Activated naive CD4-positive, alpha-beta T cell treated with Interleukin-2 at 50 U/mL for 16 hours (primary cell): ENCODE measurements at regions not wholly inside any gene's neighbourhood (a gene's known extent, or its start where the extent isn't known, plus 50 kb on each side); places are given as distances from the start of the nearest gene placed in this dataset.

ENCODE experiments used
- DNase-seq: peaks from one replicate; pipeline ENCODE4 v3.0.0-alpha.2; 2020

DNA sequence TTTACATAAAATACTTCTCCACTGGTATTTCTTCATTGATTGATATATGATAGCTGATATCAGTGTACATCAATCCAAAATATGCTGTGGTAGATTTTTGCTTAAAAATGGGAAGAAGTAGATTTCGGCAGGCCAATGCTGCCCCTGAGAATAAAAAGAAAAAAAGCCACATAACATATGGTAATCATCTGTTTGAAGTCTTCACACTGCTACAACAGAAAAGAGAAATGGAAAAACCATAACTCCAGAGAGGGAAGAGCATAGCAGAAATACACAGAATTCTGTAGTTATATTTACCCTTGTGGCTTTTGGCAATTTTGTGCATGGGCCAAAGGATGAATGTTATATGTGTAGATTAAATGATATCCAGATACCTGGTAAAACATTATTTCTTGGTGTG is 143.1 kb upstream of the KCNMB2 start:
- DNase-seq: no peak

DNA sequence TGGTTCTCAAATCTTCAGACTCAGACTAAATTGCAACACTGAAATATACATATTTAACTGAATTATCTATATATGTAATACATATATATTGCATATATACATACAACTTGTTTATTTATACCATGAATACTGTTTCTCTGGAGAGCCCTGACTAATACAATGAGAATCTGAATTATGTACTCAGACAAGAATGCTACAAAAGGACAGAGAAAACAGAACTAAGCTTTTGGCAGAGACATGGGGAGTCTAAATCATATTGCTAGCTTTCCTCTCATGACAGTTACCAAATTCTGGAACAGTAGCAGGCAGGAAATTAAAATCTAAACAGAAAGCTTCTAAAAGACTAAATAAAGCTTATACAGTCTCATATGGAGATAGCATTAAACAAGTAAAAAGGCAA is 142.4 kb upstream of the KCNMB2 start:
- DNase-seq: no peak

DNA sequence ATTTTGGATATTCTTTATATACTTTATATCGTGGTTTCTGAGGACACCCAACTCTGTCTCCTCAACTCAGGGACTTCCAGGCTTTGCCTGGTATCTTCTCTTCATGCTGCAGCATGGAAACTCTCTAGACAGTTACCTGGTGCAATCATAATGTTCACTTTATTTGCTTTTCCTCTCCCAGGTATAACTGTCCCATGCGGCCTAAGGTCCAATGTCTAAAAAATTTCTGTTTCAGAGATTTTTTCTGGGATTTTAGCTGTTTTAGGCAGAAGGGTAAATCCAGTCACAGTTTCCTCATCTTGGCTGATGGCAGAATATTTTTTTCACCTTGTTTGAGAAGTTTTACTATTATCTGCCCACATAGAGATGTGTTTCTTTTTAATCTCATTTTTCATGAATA is 139.9 kb upstream of the KCNMB2 start:
- no peak for DNase-seq

DNA sequence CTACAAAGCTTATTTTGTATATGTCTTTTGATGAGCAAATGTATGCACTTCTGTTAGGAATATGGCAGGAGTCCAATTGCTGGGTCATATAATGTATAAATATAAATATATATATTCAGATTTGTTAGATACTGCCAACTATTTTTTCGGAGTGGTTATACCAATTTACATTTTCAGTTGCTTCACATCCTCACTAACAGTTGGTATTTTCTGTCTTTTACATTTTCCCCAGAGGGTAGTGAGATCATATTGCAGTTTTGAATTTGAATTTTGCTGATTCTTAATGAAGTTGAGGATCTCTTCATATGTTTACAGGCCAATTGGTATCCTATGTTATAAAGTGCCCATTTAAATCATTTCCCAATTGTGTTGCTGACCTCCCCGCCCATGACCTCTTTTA is 139.0 kb upstream of the KCNMB2 start:
- DNase-seq: no peak

DNA sequence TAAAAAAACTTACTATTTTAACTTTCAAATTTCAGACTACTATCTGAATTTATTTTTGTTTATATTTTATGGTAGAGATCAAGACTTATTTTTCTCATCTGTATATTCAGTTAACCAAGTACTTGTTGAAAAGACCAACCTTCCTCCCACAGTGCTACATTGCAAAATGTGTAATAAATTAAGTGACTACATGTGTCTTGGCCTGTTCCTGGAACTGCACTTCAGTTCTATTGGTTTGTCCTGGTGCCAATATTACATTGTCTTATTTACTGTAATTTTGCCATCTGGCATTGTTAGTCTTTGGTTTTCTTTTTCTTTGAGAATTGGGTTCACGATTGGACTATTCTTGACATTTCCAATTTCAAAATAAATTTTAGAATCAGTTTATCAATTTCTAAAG is 138.4 kb upstream of the KCNMB2 start:
- no peak for DNase-seq

DNA sequence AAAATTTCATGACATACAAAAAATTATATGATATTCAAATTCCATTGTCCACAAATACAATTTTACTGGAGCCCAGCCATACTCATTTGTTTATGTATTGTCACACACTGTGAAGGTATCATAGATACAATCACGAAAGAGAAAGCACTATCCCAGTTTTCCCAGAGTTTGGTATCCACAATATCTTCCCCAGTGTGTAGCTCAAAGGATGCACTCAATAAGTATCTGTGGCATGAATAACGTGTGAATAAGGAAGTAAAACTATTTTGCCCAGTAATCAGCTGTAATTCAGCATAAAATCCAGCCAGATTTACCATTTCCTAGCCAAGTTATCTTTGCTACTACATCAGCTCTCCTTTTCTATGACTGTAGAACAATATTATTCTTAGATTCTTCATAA is 131.3 kb upstream of the KCNMB2 start:
- DNase-seq: no peak

DNA sequence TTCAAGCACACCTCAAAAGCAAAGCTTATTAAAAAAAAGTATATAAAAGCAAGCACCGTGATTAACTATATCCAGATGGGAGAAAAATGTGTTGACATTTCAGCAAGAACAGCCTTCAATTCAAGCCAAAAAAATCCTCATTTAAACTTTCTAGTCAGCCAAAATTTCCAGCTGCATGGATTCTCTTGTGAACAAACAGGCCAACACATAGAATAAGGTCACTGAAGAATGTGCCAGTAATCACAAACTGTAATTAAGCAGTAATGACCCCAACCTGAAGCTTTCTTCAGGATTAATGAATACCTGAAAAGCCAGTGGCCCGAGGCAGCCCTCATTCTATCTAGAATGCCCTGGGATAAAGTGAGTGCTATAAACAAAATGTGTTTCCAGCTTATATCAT is 130.7 kb upstream of the KCNMB2 start:
- no peak for DNase-seq

DNA sequence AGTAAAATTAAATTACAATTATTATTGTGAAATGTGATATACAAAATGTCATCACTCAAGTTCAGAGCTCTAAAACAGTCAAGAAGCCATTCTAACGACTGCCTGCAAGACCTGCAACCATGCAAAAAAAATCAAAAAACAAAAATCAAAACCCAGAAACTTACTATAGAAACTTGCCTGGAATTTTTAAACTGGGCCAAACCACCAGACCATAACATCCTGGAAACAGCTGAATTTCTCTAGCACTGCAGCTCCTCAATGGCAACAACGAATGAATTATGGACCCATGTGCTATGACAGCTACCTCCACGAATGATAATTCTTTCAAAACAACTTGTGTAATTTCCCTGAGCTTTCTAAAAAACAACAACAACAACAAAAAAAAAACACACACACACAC is 130.0 kb upstream of the KCNMB2 start:
- no peak for DNase-seq

DNA sequence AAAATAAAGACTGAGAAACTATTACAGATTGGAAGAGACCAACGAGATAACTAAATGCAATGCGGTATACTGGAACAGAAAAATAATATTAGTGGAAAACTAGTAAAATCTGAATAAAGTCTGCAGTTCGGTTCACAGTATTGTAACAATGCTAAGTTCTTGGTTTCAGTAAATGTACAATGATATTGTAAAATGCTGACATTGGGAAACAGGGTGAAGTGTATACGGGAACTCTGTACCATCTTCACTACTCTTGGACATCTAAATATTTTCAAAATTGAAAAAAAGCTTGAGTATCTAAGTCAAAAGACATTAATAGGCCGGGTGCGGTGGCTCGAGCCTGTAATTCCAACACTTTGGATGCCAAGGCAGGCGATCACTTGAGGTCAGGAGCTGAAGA is 120.9 kb upstream of the KCNMB2 start:
- no peak for DNase-seq

DNA sequence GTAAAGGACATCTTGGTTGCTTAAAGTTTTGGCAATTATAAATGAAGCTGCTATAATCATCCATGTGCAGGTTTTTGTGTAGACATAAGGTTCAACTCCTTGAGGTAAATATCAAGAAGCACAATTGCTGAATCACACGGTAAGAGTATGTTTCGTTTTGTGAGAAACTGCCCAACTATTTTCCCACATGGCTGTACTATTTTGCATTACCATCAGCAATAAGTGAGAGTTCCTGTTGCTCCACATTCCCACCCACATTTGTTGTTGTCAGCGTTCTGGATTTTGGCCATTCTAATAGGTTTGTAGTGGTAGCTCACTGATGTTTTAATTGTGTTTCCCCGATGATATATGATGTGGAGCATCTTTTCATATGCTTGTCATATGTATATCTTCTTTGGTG is 118.5 kb upstream of the KCNMB2 start:
- DNase-seq: no peak

DNA sequence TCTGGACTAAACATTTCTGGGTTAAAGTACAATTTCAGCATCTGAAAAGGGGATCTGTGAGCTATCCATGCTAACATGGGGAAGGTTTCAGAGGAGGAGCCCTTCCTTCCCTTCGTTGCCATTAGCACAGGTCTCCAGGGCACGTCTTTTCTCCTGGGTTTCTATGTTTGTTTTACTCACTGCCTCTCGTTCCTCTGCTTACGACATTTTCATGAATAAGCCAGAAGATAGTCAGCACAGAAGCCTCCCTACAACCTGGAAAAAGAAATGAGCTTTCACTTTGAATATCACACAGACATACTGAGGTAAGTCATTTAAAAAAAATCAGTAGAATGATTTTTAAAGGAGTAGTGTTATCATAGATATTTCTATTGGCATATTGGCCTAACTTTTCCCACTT is 117.2 kb upstream of the KCNMB2 start:
- DNase-seq: no peak

DNA sequence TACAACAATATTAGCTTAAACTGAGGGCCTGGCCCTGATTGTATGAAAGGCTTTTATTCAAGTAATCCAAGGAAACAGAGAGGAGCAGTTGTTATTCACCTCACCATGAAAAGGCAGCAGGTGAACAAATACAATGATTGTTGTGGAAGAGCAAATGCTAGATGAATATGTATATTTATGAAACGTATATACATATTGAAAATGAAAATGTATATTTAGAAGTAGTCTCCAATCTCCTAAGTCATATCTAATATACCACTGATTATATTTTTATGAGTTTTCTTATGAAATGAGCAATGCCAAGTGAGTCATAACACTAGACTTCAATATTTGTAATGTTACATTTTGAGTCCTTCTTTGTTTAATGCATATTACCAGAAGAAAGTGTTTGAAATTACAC is 116.2 kb upstream of the KCNMB2 start:
- no peak for DNase-seq

DNA sequence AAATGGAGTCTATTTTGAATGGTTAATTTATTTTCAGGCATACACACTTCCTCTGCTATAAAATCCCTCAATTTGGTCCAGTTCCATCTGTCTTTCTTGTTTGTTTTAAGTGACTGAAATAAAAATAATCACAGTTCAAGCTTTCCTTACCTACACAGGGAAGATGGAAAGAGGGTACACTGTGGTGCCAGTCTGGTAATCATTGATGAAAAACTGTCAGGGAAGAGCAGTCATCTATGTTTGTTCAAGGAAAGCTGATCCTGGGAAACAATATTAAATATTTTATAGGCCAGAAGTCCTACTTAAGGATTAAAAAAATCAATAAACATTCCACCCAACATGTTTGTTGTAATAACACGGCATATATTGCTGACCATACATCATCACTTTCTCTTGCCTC is 115.2 kb upstream of the KCNMB2 start:
- DNase-seq: no peak

DNA sequence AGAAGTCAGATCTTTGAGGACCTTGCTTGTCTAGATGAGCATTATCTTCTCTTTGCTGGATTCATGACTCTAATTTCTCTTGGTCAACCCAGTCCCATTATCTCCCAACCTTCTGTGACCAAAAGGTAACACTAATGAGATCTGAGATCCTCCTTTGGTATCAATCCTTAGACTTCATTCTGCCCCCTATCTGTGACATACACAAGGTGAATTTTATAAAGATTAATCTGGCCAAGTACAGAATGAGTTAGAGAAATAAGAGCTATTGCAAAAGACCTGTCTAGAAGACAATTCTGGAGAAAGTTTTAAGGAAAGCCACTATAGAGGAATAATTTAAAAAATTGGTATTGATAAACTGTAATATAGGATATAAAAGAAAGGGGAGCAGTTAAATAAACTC is 113.8 kb upstream of the KCNMB2 start:
- DNase-seq: no peak

DNA sequence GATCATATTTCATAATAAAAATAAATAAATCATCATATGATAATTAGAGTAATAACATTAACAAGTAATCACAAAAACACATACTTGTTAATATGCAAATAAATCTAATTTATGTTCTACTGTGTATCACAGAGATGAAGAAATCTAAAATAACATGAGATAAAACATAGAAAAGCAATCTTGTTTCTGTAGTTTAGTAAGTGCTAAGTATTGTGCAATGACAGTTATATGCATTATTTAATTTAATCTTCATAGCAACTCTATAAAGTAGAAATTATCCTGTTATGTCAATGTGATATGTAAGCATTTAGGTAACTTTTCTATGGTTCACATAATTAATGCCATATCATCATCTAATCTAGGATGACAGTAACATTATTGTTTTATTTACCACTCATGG is 108.2 kb upstream of the KCNMB2 start:
- no peak for DNase-seq

DNA sequence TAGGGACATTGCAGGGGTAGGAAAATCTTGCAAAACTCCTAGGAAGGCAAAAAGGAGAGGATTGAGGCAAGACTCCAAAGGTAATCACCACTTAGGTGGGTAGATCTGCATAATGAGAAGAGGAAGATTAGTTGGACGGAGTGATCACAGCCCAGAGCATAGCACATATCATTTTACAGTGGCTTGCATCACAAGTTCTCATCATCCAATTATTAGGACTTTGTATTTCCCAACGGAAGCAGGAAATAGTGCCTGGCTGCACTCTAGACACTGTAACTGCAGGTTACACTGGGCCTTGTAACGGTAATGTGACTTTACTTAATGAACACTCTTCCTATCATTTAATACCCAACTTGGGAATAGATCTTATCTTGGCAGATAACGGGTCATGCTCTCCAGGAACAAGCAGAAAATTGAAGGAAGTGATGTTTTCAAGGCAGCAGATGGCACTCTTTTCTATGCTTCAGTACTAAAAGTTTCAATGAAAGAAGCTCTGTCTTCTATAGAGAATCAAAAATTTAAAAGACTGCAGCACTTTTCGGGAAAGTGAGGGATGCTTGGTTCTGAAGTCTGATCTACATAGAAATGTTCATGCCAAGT is 101.9 kb upstream of the KCNMB2 start:
- DNase-seq: no peak

DNA sequence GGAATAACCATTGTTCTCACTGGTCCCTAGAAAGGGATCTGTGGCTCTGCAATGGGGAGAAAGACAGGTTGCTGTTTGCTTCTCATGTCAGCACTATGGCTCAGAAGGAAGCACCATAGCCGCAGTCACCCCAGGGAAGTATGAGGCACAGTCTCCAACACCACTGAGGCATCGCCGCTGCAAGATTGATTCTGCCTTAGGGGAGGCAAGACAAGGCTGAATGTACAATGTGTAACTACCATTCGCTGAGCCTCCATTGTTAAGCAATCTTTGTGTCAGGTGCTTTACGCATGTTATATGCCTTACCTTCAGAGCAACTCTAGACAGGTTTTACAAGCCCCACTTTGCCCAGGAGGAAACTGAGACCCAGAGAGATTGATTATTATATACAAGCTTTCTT is 100.7 kb upstream of the KCNMB2 start:
- DNase-seq: no peak

DNA sequence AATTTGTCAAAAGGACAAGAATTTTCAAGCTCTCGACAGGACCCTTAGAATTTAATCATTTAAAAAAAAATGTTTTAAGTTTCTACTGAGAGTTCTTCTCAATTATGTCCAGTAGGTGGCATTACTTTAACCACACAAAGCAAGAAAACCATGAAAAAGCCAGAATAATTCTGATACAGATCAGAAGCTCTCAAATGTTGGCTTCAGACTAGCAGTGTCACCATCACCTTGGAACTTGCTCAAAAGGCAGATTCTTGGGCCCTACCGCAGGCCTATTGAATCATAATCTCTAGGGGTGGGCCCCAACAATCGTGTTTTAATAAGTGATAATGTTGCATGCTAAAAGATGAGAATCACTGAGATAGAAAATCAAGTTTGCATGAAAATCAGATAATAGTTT is 99.5 kb upstream of the KCNMB2 start:
- DNase-seq: no peak

DNA sequence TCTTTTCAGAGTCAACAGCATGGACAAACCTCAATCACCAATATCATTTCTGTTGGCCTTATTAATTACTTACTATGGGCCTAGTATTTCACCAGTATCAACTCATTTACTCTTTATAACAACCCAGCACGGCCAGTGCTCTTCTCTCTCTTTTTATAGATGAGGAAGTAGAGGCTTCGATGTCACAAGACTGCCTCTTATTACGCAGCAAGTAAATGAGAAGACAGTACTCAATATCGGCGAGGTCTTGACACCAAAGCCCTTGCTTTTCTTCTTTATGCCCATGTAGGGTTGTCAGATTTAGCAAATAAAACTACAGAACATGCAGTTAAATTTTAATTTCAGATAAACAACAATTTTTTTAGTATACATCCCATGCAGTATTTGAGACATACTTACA is 99.0 kb upstream of the KCNMB2 start:
- no peak for DNase-seq

DNA sequence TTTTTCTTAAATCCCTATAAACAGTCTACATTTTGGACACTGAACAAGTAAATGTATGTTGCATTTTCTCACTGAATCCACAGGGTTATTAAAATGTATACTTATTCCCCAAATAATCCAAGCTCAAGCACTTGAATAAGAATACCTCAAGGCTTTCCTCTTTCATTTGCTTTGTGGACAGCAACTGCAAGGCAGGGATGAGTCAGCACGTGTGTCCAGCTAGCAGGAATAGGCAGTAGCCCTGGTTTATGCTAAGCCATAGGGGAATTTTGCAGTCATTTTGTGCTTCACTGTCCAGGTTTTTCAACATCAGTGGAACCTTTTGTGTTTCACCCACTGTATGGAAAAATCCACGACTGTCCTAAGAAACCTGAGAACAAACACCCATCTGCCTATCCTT is 96.7 kb upstream of the KCNMB2 start:
- DNase-seq: no peak

DNA sequence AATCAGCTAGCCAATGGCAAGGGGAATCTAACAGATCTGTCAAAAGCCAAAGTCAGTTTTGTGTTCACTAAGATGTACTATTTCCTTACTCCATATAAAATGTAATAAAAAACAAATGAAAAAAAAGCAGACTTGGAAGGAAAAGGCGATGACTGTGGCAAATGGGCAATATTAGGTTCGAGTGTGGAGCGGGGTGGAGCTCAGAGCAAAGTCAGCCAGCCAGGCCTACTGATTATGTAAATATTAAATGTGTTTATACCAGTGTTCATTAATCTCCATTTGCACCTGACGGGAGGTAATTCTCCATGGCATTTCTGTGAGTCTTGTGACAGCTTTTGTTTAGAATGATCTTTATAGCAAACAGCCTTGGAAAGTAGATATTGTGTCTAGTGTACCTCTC is 96.2 kb upstream of the KCNMB2 start:
- no peak for DNase-seq

DNA sequence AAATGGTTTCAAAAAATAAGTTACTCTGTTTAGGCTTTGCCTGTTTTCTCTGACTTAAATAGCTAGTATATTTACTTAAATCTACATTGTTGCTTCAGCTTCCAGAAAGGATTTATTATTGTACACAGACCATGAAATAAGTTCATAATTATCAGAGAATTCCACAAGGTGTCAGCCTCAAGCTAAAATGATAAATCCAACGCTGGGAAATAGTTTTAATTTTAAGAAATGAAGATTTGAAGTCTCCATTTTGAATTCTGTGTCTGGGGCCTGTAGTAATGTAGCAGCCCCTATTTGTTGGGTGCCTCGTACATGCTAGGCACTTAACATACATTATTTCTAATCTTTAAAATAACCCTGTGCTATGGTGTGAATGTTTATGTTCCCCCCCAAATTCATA is 92.6 kb upstream of the KCNMB2 start:
- DNase-seq: no peak

DNA sequence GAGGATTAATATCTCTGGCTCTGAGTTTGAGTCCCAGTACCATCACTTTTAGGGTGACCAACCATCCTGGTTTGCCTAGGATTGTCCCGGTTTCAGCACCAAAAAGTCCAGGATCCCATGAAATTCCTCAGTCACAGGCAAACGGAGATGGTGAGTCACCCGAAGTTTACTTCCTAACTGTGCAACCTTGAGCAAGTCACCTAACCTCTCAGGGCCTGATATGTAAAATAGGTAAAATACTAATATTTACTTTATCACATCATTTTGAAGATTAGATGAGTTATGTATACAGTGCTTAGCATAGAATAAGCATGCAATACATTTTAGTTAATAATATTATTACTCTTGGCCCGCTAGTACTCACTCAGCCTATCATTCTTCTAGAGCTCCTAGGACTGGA is 91.1 kb upstream of the KCNMB2 start:
- DNase-seq: no peak

DNA sequence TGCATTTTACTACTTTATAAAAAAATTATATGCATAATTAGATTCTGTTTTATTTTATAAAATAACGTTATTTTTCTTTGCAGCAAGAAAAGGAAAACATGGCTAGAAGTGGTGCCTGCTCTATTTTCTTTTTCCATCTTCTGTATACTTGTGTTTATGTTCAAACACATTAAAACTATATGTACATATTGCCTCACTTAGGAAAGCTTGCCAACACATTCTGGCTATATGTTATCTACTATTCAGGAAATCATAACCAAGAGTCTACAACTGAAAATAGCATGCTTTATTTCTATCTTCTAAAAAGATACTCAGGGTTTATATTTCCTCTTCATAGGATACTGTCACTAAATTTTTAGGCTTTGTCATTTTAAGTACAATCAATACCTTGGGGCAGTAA is 90.2 kb upstream of the KCNMB2 start:
- DNase-seq: no peak

DNA sequence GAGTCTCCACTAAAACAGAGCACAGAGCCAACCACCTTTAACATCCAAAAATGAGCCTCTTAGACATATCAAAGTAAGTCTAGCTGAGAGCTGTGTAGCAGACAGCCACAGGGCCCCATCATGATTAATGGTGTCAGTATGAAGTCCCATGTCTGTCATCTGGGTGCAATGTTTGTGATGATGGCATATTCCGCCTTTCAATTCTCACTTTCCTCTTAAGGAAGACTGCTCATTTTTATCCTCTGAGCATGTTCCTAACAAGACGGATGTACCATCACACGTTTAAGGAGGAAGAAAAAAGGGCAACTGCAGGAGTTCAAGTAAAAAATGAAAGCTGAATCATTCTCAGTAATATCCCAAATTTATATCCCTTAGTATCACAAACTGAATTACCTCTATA is 85.8 kb upstream of the KCNMB2 start:
- DNase-seq: no peak

DNA sequence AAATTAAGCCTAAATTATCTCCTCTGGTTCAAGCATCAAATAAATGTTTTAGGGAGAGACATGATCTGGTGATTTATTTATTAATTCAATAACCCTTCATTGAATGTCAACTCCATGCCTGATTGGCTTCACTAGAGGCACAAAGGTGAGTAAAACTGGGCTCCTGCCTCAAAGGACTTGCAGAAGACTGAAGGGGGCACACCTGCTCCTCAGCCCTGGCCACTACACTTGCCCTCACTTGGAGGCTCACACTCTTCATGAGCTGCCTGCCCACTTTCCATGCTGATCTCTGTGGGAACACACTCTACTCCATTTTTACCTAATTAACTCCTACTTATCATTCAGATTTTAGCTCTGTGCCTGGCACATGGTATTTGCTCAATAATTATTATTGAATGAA is 84.4 kb upstream of the KCNMB2 start:
- DNase-seq: no peak
